NCI-H345 treated with DMSO at 0.1 percent for 48 hours (cell line): ENCODE measurements at regions not wholly inside any gene's neighbourhood (a gene's known extent, or its start where the extent isn't known, plus 50 kb on each side); places are given as distances from the start of the nearest gene placed in this dataset.

Experiments used
- DNase-seq: peaks from one replicate; lab custom pipeline; 2025; ENCODE audit not compliant: unreplicated experiment; lab: John Stamatoyannopoulos, UW

DNA sequence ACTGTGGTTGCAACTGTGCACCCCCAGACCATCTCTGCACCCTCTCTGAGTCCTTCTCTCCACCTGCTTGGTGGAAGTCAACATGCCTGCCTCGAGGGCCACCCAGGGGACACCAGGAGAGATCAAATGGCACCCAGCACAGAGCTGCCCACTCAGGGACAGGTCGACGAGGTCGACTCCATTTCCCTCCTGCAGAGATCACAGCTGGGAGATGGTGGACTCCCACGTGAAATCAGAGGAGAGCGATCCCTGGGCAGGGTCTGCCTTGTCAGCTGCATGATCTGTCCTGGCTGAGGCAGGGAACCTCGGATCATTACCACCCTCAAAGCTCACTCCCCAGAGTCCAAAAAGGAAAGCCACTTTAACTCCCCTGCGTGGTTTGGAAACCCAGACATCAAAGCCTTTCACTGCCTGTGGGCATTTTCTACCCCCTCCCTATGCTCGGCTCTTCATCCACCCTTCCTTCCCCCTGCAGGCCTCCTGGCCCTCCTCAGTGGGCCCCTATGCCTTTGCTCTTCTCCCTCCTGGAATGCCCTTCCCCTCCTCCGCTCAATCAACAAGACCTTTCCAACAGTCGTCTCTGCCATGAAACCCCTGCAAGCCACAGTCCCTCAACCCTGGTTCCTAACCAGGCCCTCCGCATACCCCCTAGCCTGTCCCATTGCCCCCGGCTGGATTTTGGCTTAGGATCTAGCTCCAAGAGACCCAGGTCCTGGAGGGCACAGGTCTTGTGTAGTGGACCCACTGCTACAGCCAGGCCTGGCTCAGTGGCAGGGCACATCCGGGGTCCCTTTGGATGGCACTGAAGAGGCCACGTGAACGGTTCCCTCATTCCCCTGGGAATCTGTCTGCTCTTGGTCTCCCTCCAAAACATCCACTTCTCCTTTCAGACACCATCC lies 103.8 kb upstream of the RPL38 start:
- peak; percentile 47 for DNase-seq

DNA sequence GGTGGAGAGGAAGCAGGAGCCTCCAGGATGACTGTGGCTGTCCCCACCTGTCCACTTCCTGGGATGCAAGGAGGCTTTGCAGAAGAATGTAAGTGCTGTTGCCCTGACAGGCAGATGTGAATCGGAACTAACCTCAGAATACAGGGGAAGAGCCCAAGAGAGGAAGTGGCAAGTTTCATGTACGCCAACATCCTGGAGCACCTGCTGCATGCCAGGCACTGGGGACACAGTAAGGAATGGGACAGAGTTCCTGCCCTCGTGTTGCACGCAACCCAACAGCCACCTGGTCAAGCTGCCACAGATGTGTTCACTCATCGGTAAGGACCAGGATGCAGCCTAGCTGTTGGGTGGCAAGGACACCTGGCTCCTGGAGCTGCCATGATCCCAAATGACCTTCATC lies 98.6 kb upstream of the RPL38 start:
- DNase-seq, result no peak

DNA sequence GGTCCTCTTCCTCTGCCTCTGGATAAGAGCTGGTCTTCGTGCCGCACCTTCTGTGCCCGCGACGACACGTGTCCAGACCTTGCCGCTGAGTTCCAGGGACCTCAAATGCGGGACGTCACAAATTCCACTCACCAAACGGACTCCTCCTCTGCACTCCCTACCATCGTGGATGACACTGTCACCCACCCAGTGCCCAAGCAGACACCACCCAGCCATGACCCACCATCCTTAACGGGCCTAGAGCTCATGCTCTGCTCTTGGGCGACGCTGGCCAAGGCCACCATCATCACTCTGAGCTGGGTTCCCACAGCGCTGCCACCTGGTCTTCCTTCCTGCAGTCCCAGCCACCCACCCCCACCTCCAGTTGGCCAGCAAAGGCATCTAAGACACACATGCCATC lies 96.4 kb upstream of the RPL38 start:
- no peak for DNase-seq

DNA sequence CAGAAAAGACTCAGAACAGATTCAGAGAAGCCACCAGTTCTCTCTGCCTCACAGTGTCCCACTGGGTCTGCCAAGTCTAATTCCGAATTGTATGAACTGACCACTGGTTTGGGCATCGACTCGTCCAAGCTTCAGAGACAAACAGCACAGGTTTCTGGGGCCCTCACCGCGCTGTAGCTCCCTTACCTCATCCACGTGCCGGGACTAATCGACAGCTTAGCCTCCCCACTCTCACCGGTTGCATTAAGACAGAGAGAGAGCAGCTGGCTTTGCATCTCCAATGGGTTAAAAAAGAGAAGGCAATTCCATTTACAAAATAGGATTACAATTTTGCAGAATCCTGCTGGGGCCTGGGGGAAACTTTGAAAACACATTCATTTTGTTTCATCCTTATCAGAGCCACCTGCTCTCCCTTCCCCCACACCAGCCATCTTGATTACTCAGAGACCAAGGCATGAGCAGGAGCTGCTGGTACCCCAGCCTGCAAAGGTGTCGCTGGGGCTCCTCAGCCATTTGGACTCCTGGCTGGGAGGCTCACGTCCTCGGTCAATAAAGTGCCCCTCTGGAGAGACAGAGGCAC lies 95.3 kb upstream of the RPL38 start:
- no peak for DNase-seq

DNA sequence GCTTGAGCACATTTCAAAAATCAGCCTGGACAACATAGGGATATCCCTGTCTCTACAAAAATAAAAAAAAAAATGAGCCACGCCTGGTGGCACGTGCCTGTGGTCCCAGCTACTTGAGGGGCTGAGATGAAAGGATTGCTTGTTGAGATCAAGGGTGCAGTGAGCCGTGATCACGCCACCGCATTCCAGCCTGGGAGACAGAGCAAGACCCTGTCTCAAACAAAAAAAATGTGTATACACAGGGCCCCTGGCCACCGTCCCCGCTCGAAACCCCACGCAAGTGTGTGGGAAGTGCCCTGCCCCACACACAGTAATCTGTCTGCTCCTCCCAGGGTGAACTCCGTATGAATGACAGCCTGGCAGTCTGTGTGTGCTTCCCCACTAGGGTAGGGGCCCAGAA lies 93.0 kb upstream of the RPL38 start:
- no peak for DNase-seq

DNA sequence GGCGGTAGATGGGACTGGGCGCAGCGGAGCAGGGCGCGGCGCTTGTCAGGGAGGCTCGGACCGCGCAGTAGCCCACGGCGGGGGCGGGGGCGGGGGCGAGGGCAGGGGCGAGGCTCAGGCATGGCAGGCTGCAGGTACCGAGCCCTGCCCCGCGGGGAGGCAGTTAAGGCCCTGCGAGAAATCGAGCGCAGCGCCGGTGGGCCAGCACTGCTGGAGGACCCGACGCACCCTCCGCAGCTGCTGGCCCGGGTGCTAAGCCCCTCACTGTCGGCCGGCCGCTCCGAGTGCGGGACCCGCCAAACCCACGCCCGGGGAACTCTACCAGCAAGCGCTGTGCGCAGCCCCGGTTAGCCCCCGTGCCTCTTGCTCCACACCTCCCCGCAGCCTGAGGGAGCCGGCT lies 90.2 kb upstream of the RPL38 start:
- DNase-seq, result no peak

DNA sequence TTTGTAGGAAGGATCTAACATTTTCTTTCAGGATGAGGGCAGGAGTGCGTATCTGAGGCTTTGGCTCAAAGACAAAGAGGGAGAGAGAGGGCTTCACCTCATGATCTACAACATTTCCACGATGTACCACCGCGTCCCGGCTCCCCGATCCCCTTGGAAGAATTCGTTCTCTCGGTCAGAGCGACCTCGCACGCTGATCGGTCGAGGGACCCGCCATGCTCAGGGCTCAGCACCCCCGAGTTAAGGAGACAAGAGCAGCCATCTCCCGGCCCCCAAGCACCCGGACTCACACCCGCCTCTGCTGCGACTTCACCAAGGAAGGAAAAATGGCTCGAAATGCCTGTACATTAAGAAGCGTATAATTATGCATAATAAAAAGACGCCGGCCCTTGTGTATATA lies 89.5 kb upstream of the RPL38 start:
- DNase-seq, result no peak

DNA sequence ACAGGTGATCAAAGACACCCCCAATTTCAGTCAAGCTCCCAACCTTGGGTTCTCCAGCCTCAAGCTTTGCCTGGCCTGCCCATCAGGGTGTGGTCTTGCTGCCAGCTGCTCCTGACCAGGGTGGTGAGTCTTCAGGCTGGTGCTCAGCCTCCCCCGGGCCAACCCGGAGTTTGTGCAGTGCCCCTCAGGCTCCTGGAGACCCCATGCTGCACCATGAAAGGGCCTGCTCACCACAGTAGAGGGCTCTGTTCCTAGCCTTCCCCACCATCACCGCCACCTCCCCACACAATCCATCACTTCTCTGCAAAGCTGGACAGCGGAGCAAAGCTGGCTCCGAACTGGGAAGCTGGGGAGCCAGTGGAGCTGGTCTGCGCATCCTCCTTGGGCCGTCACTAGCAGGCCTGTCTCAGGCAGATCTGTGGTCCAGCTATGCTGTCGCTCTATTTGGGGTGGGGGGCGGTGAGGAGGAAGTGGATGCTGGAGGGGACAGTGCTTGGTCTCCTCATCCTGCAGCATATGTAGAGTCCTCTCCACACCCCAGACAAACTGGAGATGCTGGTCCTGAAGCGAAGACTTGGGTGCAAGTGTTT lies 88.5 kb upstream of the RPL38 start:
- DNase-seq, result no peak

DNA sequence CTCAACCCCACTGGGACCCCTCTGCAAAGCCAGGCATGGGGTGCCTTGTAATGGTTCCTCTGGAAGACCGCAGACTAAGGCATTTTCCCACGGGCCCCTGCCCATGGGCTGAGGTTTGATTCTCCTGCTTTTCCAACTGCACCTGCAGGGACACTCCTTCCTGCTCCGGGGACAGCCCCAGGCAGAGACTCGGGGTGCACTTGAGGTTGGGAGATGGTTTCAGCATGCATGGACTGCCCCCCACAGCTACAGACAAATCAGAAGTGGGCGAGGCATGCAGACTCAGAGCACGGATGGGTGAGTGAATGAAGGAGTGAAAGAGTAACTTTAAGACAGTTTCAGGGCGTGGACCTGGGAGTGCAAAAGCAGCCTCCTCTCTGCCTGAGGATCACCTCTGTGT lies 87.9 kb upstream of the RPL38 start:
- DNase-seq, result no peak

DNA sequence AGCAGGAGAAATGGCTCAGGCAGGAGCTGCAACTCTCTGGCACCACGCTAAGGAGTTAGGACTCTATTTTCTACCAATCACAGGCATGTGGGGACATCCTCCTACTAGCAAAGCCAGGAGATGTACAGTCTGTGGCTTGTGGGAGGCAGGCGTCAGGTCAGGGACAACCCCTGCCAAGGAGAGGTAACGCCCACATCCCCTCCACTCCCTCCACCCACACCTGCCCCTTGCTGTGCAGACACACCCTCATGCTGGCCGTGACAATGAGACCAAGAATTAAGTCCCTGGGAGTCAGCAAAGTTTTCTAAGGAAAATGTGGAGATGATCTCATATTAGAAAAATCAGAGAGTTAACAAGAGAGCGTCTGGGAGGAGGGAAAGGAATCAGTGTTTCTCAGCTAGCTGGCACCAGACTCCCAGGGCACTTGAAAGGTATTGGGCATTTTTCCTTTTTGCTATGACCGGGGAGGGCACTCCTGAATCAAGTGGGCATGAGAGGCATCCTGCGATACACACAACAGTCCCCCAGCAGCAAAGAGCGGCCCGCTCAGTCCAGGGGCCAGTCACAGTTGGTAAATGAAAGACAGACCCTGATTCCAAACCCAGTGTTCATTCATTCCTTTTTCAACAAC lies 87.3 kb upstream of the RPL38 start:
- peak; percentile 39 for DNase-seq

DNA sequence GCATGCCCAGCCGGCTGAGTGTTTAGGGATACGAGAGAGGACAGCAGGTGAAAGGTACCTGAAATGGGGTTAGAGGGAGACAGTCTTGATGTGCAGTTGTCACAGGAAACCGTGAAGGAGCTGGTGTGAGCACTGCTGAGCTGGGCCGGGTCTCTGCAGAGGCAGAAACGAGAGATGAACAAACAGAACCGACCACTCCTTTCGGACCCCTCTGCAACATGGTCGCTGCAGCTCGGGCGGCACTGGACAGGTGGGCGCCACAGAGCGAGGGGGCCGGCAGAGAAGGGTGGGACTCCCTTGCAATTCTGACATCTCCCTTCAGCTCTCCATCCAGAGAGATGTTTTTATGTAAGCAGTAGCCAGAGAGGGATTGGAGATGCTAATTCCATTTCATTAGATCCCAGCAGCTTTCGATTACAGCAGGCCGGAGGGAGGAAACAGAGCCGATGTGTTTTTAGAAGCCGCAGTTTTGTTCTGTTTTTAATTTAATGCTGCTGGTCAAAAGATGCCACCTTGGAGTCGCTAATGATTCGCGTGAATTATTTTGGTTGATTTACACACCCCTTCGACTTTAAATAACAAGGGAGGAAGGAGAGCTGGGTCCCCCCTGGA lies 86.3 kb upstream of the RPL38 start:
- no peak for DNase-seq

DNA sequence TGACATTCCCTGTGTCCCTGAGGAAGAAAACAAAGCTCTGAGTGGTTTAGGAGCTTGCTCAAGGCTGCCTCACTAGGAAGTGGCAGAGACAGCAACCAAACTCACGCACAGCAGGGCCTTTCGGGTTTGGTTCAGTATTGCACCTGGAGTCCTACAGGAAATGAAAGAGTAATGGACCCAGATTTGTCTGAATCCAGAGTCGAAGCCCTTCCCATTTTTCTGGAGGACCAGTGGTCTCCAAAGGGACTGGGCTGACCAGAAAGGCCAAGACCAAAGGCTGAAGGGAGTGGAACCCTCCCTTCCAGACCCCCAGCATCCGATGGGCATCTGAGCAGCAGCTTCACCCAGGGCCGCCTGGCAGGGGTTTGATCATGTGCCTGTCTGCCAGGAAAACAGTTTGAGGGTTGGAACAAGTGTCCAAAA lies 85.5 kb upstream of the RPL38 start:
- DNase-seq, result no peak

DNA sequence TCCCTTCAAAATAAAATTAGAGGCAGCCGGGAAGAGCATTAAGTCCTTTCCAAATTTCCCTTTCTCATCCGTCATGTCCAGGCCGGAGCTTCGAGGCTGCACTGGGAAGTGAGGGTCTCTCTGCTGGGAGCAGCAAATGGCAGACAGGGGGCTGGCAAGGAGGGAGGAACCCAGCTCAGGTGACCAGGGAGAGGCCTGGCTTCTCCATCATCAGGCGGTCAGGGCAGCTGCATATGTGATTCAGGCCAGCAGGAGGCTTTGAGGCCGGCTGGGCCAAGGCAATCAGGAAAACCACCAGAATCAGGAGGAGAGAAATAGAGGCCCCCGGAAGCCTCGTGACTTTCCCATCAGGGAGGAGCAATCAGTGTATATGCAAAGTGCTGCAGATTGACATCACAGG lies 85.0 kb upstream of the RPL38 start:
- no peak for DNase-seq

DNA sequence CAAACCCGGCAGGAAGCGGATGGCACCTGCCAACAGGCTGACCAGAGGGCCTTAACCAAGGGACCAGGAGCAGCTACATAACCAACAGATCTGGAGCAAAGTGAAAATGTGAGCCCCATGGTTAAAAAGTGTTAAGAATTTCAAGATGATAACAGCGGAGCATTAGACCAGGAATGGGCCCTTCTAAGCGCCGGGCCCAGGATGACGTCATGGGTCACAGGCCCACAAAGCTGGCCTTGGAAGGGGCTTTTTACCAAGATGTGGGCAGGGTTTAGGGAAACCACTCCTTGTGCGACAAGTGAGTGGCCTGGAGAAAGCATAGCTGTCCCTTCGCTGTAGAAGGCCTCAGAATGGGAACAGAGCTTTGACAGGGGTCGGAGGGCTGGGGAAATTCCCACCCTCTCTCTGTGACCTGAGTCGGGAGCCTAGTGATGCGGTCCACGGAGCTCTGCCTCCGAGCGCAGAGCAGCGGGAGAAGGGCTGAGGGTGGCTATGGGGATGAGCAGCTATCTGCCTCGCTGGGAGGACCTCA lies 84.4 kb upstream of the RPL38 start:
- no peak for DNase-seq

DNA sequence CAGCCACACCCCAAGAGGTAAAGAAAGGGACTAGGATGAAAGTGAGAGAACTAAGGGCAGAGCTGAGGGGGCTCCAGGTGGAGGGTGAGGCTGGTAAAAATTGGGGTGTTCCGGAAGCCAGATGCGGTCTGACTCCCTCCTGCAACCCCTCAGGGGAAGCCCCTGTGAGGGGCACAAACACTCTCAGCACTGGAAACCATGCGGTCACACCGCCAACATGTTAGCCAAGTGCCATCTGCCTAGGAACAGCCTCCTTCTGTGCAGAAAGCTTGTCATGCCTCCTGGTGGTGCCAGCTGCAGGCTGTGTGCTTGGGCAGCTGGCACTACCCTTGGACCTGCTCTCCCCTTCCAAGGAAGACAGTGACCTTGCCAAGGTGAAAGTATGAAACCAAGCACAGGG lies 83.5 kb upstream of the RPL38 start:
- no peak for DNase-seq

DNA sequence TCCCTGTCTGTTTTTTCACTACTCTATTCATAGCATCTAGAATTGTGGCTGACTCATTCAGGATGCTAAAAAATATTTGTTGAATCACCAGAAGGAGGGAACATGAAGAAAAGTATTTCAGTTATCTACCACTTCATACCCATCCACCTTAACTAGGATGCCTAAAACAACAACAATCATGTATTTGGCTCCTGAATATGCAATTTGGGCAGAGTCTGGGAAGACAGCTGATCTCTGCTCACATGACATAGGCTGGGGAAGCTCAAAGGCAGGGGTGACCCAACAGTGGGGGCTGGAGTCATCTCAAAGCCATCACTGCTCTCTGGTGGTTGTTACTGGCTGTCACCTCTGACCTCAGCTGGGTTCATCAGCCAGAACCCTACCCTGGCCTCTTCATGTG lies 80.1 kb upstream of the RPL38 start:
- DNase-seq, result no peak

DNA sequence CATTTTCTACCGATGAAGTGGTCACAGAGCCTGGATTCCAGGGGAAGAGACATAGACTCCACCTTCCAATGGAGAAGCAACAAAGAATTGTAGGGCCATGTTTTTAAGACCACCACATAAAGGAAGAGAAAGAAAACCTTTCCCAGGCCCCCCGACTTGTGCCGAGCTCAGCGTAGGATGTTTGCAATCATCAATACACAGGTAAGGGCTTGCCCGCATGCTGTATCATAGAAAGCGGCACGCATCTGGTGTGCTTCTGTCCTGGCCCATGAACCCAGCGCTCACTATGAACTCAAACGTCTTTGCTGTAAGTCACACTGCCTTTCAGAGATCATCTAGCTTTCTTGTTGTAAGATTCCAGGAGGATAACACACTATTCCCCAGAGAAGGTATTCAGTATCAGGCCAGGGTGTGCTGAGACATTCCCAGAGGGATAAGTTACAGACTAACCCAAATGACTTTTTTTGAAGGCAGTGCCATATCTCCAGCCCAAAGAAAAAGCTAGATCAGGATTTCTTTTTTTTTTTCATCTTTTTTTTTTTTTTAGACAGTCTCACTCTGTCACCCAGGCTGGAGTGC lies 79.5 kb upstream of the RPL38 start:
- no peak for DNase-seq

DNA sequence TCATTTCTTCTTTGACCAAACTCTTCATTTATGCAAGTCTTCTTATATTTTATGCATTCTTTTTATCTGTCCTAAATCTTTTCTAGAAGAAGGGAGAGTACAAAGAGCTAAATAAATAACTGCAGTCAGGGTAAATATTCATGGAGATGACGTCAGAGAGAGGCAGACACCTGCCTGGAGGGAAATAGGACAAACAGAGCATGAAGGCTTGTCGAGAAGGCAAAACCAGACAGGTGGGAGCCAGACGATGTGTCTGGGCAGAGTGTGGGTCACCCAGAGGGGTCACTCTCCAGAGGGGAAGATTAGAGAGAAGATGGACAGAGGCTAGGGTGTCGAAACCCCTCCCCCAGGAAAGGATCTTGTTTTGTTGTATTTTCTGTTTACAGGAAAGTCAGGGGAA lies 78.3 kb upstream of the RPL38 start:
- DNase-seq, result peak; percentile 36

DNA sequence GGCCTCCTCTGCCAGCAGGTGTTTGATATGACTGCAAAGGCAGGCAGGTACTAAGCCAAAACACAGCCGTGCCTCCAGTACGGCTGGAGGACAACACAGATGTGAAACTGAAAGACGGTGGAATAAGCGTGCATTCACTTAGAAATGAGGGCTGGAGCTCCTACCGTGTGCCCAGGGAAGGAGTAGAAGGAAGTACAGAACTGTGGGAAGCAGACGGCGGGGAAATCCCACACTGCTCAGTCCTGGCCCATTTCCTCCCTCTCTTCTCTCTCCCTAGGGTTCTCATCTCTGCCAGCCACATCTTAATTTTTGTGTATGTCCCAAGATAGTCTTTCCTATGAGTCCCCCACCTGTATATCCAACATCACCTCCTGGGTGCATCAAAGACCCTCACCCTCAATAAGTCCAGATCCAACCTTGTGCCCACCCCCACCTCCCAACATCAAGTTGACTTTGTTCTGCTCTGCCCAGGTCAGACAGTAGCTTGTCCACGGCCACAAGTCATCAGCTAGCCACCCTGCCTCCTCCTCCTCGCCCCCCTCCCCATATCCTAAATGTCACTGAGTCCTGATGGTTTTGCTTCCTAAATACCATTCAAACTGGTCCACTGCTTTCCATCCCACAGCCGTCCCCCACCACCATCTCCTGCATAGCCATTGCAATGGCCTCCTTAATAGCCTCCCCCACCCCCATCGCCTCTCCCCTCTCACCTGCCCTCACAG lies 77.1 kb upstream of the RPL38 start:
- DNase-seq, result no peak

DNA sequence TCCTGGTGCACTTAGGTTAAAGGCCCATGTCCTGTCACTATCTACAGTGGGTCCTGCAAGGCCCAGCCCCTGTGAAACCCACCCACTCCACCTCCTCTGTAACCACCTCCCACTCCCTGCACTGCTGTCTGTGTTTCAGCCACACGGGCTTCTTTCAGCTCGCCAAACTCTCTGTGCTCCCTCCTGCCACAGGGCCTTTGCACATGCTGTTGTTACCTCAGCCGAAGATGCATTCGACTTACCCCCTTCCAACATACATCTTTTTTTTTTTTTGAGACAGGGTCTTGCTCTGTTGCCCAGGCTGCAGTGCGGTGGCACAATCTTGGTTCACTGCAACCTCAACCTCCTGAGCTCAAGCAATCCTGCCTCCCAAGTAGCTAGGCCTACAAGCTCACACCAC lies 76.5 kb upstream of the RPL38 start:
- DNase-seq, result no peak
